ENCODE measurements at regions not wholly inside any gene's neighbourhood (a gene's known extent, or its start where the extent isn't known, plus 50 kb on each side); places are given as distances from the start of the nearest gene placed in this dataset.

DNA sequence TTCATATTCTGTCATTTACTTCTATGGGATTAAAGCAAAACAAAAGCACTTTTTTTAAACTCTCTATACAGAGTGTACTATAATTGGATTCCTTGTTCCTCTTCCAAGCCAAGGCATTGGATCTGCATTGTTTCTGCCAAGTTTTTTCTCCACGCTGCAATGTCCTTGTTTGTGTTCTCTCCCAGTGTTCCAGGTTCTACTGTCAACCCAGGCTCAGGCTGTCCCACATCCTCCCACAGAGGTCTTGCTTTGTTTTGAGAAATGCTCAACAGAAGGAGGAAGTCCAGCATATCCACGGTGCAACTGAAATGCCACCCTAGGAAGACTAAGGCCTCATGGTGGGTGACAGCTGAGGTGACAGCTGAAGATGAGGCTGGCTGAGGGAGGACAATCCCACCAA is 287.1 kb upstream of the PRDM1 start:
- Histone ChIP-seq H3K9ac (ENCODE audit: low read length) (no peak overlapping the region), H3K4me3 (ENCODE audit: low read depth, low read length) (no peak overlapping the region), H3K27ac (ENCODE audit: low read depth, low read length) (no peak overlapping the region), H3K4me1 (ENCODE audit: control insufficient read depth, insufficient read depth, low read length) (peaks cover 4% of the 10 kb centered on the region; the same call in 1 of the 2 replicates), H3K27me3 (ENCODE audit: control insufficient read depth, insufficient read depth, low read length) (no peaks in the 10 kb centered on the region), H3K9me3 (ENCODE audit: control insufficient read depth, insufficient read depth, low read depth, low read length) (no peaks in the 10 kb centered on the region), H3K36me3 (ENCODE audit: control insufficient read depth, insufficient read depth, low read length) (no peaks in the 10 kb centered on the region)

GRCh38 chr6:105797983-105798453 is 288.1 kb upstream of the PRDM1 start:
- Histone ChIP-seq H3K27ac (ENCODE audit: low read depth, low read length) (no peak overlapping the region), H3K4me1 (ENCODE audit: control insufficient read depth, insufficient read depth, low read length) (peaks cover 4% of the 10 kb centered on the region; the same call in 1 of the 2 replicates), H3K9ac (ENCODE audit: low read length) (no peak overlapping the region), H3K4me3 (ENCODE audit: low read depth, low read length) (no peak overlapping the region), H3K27me3 (ENCODE audit: control insufficient read depth, insufficient read depth, low read length) (no peaks in the 10 kb centered on the region), H3K36me3 (ENCODE audit: control insufficient read depth, insufficient read depth, low read length) (no peaks in the 10 kb centered on the region), H3K9me3 (ENCODE audit: control insufficient read depth, insufficient read depth, low read depth, low read length) (no peaks in the 10 kb centered on the region)

GRCh38 chr6:105797286-105797979 is 288.7 kb upstream of the PRDM1 start:
- Histone ChIP-seq H3K27me3 (ENCODE audit: control insufficient read depth, insufficient read depth, low read length) (no peaks in the 10 kb centered on the region), H3K27ac (ENCODE audit: low read depth, low read length) (no peak overlapping the region), H3K9ac (ENCODE audit: low read length) (no peak overlapping the region), H3K36me3 (ENCODE audit: control insufficient read depth, insufficient read depth, low read length) (no peaks in the 10 kb centered on the region), H3K4me3 (ENCODE audit: low read depth, low read length) (no peak overlapping the region), H3K4me1 (ENCODE audit: control insufficient read depth, insufficient read depth, low read length) (peaks cover 4% of the 10 kb centered on the region; the same call in 1 of the 2 replicates), H3K9me3 (ENCODE audit: control insufficient read depth, insufficient read depth, low read depth, low read length) (no peaks in the 10 kb centered on the region)

DNA sequence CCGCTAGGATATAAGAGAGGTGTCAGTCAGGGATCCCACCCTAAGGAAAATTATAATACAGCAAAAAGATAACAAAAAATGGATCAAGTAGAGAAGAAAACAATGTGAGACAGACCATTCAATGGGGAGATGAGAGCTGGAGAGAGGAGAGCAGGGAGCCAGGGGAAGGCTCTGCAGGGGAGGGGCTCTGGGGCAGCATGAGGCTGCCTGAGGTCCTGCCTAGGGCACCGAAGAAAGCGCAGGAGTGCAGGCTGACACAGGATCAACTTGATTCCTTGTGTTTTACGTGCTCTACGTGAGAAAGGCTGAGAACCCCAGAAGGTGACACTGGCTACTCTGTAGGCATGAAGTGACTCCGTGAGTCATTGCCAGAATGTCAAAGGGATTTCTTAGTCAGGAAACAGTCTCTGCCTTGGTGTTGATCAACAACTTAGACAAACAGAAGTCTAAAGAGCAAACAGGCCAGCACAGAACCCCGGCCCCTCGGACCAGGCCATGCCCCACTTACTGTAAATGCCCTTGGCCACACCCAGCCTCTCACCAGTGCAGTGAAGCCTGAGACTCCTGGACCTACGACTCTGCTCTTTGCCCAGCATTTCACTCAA is 290.1 kb upstream of the PRDM1 start:
- Histone ChIP-seq H3K36me3 (ENCODE audit: control insufficient read depth, insufficient read depth, low read length) (no peaks in the 10 kb centered on the region), H3K27ac (ENCODE audit: low read depth, low read length) (no peak overlapping the region), H3K9me3 (ENCODE audit: control insufficient read depth, insufficient read depth, low read depth, low read length) (no peaks in the 10 kb centered on the region), H3K4me1 (ENCODE audit: control insufficient read depth, insufficient read depth, low read length) (peaks cover 4% of the 10 kb centered on the region; the same call in 1 of the 2 replicates), H3K9ac (ENCODE audit: low read length) (no peak overlapping the region), H3K4me3 (ENCODE audit: low read depth, low read length) (no peak overlapping the region), H3K27me3 (ENCODE audit: control insufficient read depth, insufficient read depth, low read length) (no peaks in the 10 kb centered on the region)

GRCh38 chr6:105795366-105795765 is 290.8 kb upstream of the PRDM1 start:
- H3K36me3 ChIP-seq (ENCODE audit: control insufficient read depth, insufficient read depth, low read length): no peaks in the 10 kb centered on the region
- H3K4me3 ChIP-seq (ENCODE audit: low read depth, low read length): no peak overlapping the region
- no peaks in the 10 kb centered on the region for H3K27me3 ChIP-seq (ENCODE audit: control insufficient read depth, insufficient read depth, low read length)
- peaks cover 4% of the 10 kb centered on the region; the same call in 1 of the 2 replicates for H3K4me1 ChIP-seq (ENCODE audit: control insufficient read depth, insufficient read depth, low read length)
- no peaks in the 10 kb centered on the region for H3K9me3 ChIP-seq (ENCODE audit: control insufficient read depth, insufficient read depth, low read depth, low read length)
- no peak overlapping the region for H3K27ac ChIP-seq (ENCODE audit: low read depth, low read length)
- no peak overlapping the region for H3K9ac ChIP-seq (ENCODE audit: low read length)

- no peak overlapping the region for H3K4me3 ChIP-seq (ENCODE audit: low read depth, low read length)
- no peaks in the 10 kb centered on the region for H3K9me3 ChIP-seq (ENCODE audit: control insufficient read depth, insufficient read depth, low read depth, low read length)
- no peaks in the 10 kb centered on the region for H3K36me3 ChIP-seq (ENCODE audit: control insufficient read depth, insufficient read depth, low read length)
- H3K4me1 ChIP-seq (ENCODE audit: control insufficient read depth, insufficient read depth, low read length): peaks cover 4% of the 10 kb centered on the region; the same call in 1 of the 2 replicates
- H3K27me3 ChIP-seq (ENCODE audit: control insufficient read depth, insufficient read depth, low read length): no peaks in the 10 kb centered on the region
- H3K9ac ChIP-seq (ENCODE audit: low read length): no peak overlapping the region
- no peak overlapping the region for H3K27ac ChIP-seq (ENCODE audit: low read depth, low read length)
Measured at GRCh38 chr6:105794870-105795269, 291.3 kb upstream of the PRDM1 start.

DNA sequence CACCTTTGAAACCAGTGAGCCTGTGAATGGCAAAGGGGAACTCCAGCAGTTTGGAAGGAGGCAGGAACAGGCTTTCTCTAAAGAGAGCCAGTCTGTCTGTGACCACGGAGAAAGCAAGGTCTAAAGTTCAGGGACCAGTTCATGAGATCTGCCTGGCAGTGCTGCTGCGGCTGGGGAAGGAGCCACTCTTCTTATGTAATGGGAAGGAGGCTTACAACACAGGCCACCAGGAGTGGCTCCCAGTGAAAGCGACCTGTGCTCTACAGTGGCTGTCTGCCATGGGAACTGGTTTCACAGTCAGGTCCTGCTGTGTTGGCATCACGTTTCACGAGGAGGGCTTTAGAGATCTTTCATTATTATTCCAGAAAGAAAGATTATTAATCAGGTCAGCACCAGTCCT is 291.9 kb upstream of the PRDM1 start:
- Histone ChIP-seq H3K36me3 (ENCODE audit: control insufficient read depth, insufficient read depth, low read length) (no peaks in the 10 kb centered on the region), H3K27ac (ENCODE audit: low read depth, low read length) (no peak overlapping the region), H3K4me1 (ENCODE audit: control insufficient read depth, insufficient read depth, low read length) (peaks cover 4% of the 10 kb centered on the region; the same call in 1 of the 2 replicates), H3K9ac (ENCODE audit: low read length) (no peak overlapping the region), H3K27me3 (ENCODE audit: control insufficient read depth, insufficient read depth, low read length) (no peaks in the 10 kb centered on the region), H3K4me3 (ENCODE audit: low read depth, low read length) (no peak overlapping the region), H3K9me3 (ENCODE audit: control insufficient read depth, insufficient read depth, low read depth, low read length) (no peaks in the 10 kb centered on the region)

GRCh38 chr6:105793130-105793529 is 293.0 kb upstream of the PRDM1 start:
- H3K4me1 ChIP-seq (ENCODE audit: control insufficient read depth, insufficient read depth, low read length): peaks cover 4% of the 10 kb centered on the region; the same call in 1 of the 2 replicates
- no peak overlapping the region for H3K4me3 ChIP-seq (ENCODE audit: low read depth, low read length)
- H3K27ac ChIP-seq (ENCODE audit: low read depth, low read length): no peak overlapping the region
- no peaks in the 10 kb centered on the region for H3K36me3 ChIP-seq (ENCODE audit: control insufficient read depth, insufficient read depth, low read length)
- H3K9ac ChIP-seq (ENCODE audit: low read length): no peak overlapping the region
- H3K27me3 ChIP-seq (ENCODE audit: control insufficient read depth, insufficient read depth, low read length): no peaks in the 10 kb centered on the region
- H3K9me3 ChIP-seq (ENCODE audit: control insufficient read depth, insufficient read depth, low read depth, low read length): no peaks in the 10 kb centered on the region

DNA sequence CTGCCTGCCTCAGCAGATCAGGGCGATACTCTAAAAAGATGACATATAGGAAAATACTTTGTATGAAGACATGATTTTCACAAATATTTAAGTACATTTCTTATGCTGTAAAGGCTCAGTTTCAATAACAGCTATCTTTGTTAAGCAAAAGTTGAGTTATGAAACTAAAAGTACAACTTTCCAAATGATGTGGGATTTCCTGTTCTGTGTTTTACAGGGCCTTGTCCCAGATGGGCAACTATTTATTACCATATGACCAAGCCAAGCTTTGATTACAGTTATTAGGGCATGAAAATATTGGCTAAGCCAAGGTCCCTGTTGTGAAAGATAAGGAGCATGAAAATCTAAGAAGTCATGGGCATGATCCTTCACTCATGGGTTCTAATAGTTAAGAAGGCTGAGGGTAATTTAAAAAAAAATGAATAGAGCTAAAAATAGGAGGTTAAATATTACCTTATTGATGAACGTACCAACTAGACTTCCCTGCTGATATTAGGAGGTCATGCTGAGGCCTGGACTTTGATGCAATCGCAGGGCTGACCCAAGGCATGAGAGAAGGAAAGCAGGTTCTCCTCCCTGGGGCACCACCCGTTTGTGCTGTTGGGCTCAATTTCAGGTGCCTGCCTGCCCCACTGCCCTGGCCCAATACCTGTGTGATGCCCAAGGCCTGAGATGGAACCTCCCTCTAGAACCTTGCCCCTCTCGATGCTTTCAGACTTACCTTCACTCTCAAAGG is 294.4 kb upstream of the PRDM1 start:
- no peaks in the 10 kb centered on the region for H3K36me3 ChIP-seq (ENCODE audit: control insufficient read depth, insufficient read depth, low read length)
- H3K9me3 ChIP-seq (ENCODE audit: control insufficient read depth, insufficient read depth, low read depth, low read length): no peaks in the 10 kb centered on the region
- H3K27ac ChIP-seq (ENCODE audit: low read depth, low read length): no peak overlapping the region
- H3K4me1 ChIP-seq (ENCODE audit: control insufficient read depth, insufficient read depth, low read length): peaks cover 4% of the 10 kb centered on the region; the same call in 1 of the 2 replicates
- H3K4me3 ChIP-seq (ENCODE audit: low read depth, low read length): no peak overlapping the region
- H3K9ac ChIP-seq (ENCODE audit: low read length): no peak overlapping the region
- no peaks in the 10 kb centered on the region for H3K27me3 ChIP-seq (ENCODE audit: control insufficient read depth, insufficient read depth, low read length)

DNA sequence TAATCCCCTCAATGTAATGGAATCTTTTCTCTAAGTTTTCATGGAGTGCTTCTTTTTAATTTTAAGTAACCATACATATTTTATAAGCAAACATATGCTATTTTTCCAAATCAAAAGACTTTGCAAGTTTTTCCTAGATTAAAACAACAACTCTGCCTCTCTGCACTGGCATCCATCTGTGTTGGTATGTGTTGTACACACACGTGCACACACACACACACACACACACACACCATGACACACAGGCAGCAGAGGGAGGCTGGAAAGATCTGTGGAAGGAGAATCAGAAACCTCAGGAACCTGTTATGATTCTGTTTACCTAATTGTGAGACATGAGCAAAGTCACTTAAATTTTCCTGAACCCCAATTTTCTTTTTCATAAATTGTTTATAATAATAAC is 295.0 kb upstream of the PRDM1 start:
- H3K4me1 ChIP-seq (ENCODE audit: control insufficient read depth, insufficient read depth, low read length): peaks cover 4% of the 10 kb centered on the region; the same call in 1 of the 2 replicates
- no peaks in the 10 kb centered on the region for H3K36me3 ChIP-seq (ENCODE audit: control insufficient read depth, insufficient read depth, low read length)
- H3K9me3 ChIP-seq (ENCODE audit: control insufficient read depth, insufficient read depth, low read depth, low read length): no peaks in the 10 kb centered on the region
- H3K27ac ChIP-seq (ENCODE audit: low read depth, low read length): no peak overlapping the region
- H3K4me3 ChIP-seq (ENCODE audit: low read depth, low read length): no peak overlapping the region
- H3K27me3 ChIP-seq (ENCODE audit: control insufficient read depth, insufficient read depth, low read length): no peaks in the 10 kb centered on the region
- H3K9ac ChIP-seq (ENCODE audit: low read length): no peak overlapping the region

- H3K9ac ChIP-seq (ENCODE audit: low read length): no peak overlapping the region
- H3K36me3 ChIP-seq (ENCODE audit: control insufficient read depth, insufficient read depth, low read length): no peaks in the 10 kb centered on the region
- no peaks in the 10 kb centered on the region for H3K9me3 ChIP-seq (ENCODE audit: control insufficient read depth, insufficient read depth, low read depth, low read length)
- no peaks in the 10 kb centered on the region for H3K27me3 ChIP-seq (ENCODE audit: control insufficient read depth, insufficient read depth, low read length)
- H3K4me1 ChIP-seq (ENCODE audit: control insufficient read depth, insufficient read depth, low read length): peaks cover 4% of the 10 kb centered on the region; the same call in 1 of the 2 replicates
- H3K27ac ChIP-seq (ENCODE audit: low read depth, low read length): no peak overlapping the region
- no peak overlapping the region for H3K4me3 ChIP-seq (ENCODE audit: low read depth, low read length)
Measured at GRCh38 chr6:105790635-105791034, 295.5 kb upstream of the PRDM1 start.

Data from HUES6 (cell line).